ENCODE measurements at regions not wholly inside any gene's neighbourhood (a gene's known extent, or its start where the extent isn't known, plus 50 kb on each side); places are given as distances from the start of the nearest gene placed in this dataset.
"Not testable (repeated sequence)": the region's sequence is repeated elsewhere in the genome, so short reads cannot be mapped to it uniquely, and the experiment has no call there.

- DNase-seq = no peak
These were observed 1902.2 kb upstream of the C9orf72 start for GRCh38 chr9:29475471-29475870.

- DNase-seq = no peak
These were observed 1938.4 kb upstream of the C9orf72 start for GRCh38 chr9:29511680-29512079.

- peak; percentile 22 for DNase-seq
These were observed 1941.1 kb upstream of the C9orf72 start for GRCh38 chr9:29514336-29514735.

GRCh38 chr9:29514862-29515261 is 1941.6 kb upstream of the C9orf72 start:
- no peak for DNase-seq

GRCh38 chr9:29548436-29548835 is 1975.2 kb upstream of the C9orf72 start:
- no peak for DNase-seq

GRCh38 chr9:29555502-29555901 is 1982.2 kb upstream of the C9orf72 start:
- no peak for DNase-seq

- no peak for DNase-seq
These were observed 1983.0 kb upstream of the C9orf72 start for GRCh38 chr9:29556317-29556716.

- no peak for DNase-seq
These were observed 1983.5 kb upstream of the C9orf72 start for GRCh38 chr9:29556746-29557145.

GRCh38 chr9:29564564-29564963 is 1991.3 kb upstream of the C9orf72 start:
- no peak for DNase-seq

GRCh38 chr9:29575219-29575618 is 2001.9 kb upstream of the C9orf72 start:
- DNase-seq = no peak

- no peak for DNase-seq
These were observed 2015.1 kb upstream of the C9orf72 start for GRCh38 chr9:29588361-29588760.

- DNase-seq = no peak
These were observed 2036.0 kb upstream of the C9orf72 start for GRCh38 chr9:29609282-29609681.

GRCh38 chr9:29613773-29614172 is 2040.5 kb upstream of the C9orf72 start:
- DNase-seq = no peak

- no peak for DNase-seq
These were observed 2043.6 kb upstream of the C9orf72 start for GRCh38 chr9:29616844-29617243.

GRCh38 chr9:29625292-29625731 is 2052.0 kb upstream of the C9orf72 start:
- DNase-seq = no peak

- DNase-seq = no peak
These were observed 2052.7 kb upstream of the C9orf72 start for GRCh38 chr9:29625931-29626330.

- DNase-seq = not testable (repeated sequence)
These were observed 2055.6 kb upstream of the C9orf72 start for GRCh38 chr9:29628856-29629255.

- DNase-seq = no peak
These were observed 2064.4 kb upstream of the C9orf72 start for GRCh38 chr9:29637471-29638237.

GRCh38 chr9:29640507-29640906 is 2067.2 kb upstream of the C9orf72 start:
- no peak for DNase-seq

- no peak for DNase-seq
These were observed 2071.2 kb upstream of the C9orf72 start for GRCh38 chr9:29644514-29644913.

- peak; percentile 6 for DNase-seq
These were observed 2074.2 kb upstream of the C9orf72 start for GRCh38 chr9:29647451-29647850.

GRCh38 chr9:29648132-29648531 is 2074.9 kb upstream of the C9orf72 start:
- DNase-seq = no peak

GRCh38 chr9:29648601-29649000 is 2075.3 kb upstream of the C9orf72 start:
- no peak for DNase-seq

- no peak for DNase-seq
These were observed 2083.5 kb upstream of the C9orf72 start for GRCh38 chr9:29656641-29657406.

Measured in NCI-H82 (cell line).